A549 (cell line): ENCODE measurements at regions not wholly inside any gene's neighbourhood (a gene's known extent, or its start where the extent isn't known, plus 50 kb on each side); places are given as distances from the start of the nearest gene placed in this dataset.
"Not testable (repeated sequence)": the region's sequence is repeated elsewhere in the genome, so short reads cannot be mapped to it uniquely, and the experiment has no call there.

Experiments
- ESRRA ChIP-seq: fragments of 150-350 bp; IDR thresholded peaks from 2 replicates; pipeline ENCODE4 v1.6.1; 2014; ENCODE audit warnings: mild to moderate bottlenecking, low read length, borderline replicate concordance
- FOSL2 ChIP-seq, 2 experiments: fragments of 450-650 bp in 1 of 2; fragments of >200 bp in 1 of 2; sonication (Bioruptor Twin) in 1 of 2; formaldehyde crosslinking; IDR thresholded peaks; 2 replicates each; pipeline versions ENCODE4 v1.5.0 to v1.6.1; 2016 to 2020; ENCODE audit warnings: mild to moderate bottlenecking in 1 of 2, moderate library complexity in 1 of 2
- PBX3 ChIP-seq: IDR thresholded peaks from 2 replicates; pipeline ENCODE4 v1.6.1; 2012
- TF ChIP-seq, protein P1 (sequence below): fragments of >200 bp; sonication (Bioruptor Twin); formaldehyde crosslinking; IDR thresholded peaks from 3 replicates; pipeline ENCODE4 v1.5.1; 2016

GRCh38 chr15:84154787-84155186 lies 80.8 kb upstream of the GOLGA6L4 start:
- TF ChIP-seq, protein P1, sequence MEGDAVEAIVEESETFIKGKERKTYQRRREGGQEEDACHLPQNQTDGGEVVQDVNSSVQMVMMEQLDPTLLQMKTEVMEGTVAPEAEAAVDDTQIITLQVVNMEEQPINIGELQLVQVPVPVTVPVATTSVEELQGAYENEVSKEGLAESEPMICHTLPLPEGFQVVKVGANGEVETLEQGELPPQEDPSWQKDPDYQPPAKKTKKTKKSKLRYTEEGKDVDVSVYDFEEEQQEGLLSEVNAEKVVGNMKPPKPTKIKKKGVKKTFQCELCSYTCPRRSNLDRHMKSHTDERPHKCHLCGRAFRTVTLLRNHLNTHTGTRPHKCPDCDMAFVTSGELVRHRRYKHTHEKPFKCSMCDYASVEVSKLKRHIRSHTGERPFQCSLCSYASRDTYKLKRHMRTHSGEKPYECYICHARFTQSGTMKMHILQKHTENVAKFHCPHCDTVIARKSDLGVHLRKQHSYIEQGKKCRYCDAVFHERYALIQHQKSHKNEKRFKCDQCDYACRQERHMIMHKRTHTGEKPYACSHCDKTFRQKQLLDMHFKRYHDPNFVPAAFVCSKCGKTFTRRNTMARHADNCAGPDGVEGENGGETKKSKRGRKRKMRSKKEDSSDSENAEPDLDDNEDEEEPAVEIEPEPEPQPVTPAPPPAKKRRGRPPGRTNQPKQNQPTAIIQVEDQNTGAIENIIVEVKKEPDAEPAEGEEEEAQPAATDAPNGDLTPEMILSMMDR: not testable (repeated sequence)
- TF ChIP-seq ESRRA; PBX3; FOSL2 (IDR thresholded peaks at IDR 0.05); FOSL2 (CRISPR knock-in tag; IDR thresholded peaks at IDR 0.05): not testable (repeated sequence)
